GM21360 (cell line): ENCODE measurements at regions not wholly inside any gene's neighbourhood (a gene's known extent, or its start where the extent isn't known, plus 50 kb on each side); places are given as distances from the start of the nearest gene placed in this dataset.
A peak's percentile ranks its signal among the peaks of the same experiment; 100 is the strongest.

ENCODE experiments used
- ATAC-seq: cut with Tn5 transposase; IDR thresholded peaks from one replicate; pipeline ENCODE4 v1.9.1; 2021; ENCODE audit warnings: mild to moderate bottlenecking, moderate library complexity; ENCODE audit not compliant: unreplicated experiment

DNA sequence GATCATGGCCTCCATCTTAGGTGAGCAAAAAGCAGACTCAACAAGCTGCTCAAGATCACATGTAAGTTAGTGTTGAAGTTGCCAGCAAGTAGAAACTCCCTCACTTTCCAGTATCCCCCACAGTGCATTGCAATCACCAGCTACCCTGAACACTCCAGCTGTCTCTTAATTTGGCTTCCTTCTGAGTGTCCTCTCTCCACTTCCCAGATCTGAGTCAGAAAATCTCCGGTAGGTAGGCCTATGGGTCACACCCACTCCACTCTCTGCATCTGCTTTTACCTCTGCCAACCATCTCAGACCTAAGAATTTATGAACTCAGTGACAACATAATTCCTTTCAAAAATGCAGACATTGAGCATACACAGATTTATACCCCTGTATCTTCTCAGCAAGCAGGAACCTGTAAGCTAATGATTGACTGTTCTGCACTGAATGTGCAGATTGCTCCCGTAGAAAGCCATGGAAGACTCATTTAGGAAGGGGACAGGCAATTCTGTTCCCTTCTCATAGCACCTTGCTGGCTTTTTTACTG, 656.9 kb downstream of the EPHA4 start:
- ATAC-seq = no peak

DNA sequence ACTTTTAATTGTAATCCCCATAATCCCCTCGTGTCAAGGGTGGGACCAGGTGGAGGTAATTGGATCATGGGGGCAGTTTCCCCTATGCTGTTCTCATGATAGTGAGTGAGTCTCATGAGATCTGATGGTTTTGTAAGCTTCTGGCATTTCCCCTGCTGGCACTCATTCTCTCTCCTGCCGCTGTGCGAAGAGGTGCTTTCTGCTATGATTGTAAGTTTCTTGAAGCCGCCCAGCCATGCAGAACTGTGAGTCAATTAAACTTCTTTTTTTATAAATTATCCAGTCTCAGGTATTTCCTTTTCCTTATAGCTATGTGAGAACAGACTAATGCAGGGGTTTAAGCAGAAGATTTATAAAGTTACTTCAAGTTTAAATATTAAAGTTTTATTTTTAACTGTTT, 655.2 kb downstream of the EPHA4 start:
- ATAC-seq = no peak

- no peak for ATAC-seq
Observed at GRCh38 chr2:220930271-220931076, 641.6 kb downstream of the EPHA4 start.

DNA sequence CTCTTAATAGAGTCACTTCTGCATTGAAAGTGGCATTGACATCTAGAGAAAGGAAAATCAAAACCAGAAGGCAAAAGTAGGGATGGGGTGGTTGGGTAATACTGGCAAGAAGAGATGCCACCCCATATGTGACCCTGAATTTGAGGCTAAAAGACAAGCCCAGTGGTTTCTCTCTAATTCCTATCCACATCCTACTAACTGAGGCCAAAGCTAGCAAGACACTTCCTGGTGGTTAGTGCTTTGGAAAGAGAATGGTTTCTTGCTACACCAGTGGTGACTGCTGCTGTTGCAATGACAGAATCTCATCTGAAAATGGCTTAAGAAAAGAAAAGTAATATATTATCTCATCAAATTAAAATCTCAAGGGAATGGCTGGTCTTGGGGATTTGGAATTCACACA, 640.6 kb downstream of the EPHA4 start:
- no peak for ATAC-seq

DNA sequence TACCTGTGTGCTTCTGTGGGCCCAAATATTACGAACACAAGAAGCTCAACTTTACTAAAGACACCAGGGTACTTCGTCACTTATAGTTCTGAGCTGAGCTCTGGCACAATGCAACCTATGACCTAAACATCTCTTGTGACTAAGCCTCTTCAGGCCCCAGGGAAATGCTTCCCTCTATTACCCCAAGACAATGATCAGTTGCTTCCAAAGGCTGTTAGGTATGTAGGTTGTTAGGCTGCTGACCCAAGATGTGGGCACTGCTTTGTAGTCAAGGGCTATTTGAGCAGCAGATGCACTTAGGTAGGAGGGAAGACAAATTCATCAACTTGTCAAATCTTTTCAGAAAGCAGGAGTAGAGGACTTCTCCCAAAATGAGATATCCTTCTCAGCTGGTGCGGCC, 640.1 kb downstream of the EPHA4 start:
- no peak for ATAC-seq

DNA sequence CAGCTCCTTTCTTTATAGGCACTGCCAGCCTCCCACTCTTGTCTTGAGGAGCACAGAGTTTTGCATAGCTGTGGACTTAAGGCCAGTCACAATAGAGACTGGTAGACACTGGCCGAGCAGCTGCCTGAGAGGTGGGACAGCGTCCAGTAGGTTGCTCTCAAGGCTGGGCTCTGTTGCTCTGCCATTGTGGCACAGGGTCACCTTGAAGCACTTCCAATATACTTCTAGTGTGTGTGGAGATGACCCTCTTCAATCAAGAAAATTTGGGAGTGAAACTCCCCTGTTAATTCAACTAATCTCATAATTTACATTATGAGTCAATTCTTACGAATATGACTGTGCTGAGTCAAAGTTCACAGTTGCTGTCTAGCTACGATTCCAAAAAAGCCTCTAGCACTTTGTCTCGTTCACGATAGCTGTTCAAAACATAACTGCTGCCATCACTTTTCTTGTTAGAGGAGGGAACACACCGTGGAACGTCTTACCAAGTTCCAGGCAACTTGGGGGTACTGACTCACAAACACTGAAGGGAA, 636.2 kb downstream of the EPHA4 start:
- peak; percentile 53 for ATAC-seq

GRCh38 chr2:220936641-220937197, 635.4 kb downstream of the EPHA4 start:
- ATAC-seq = no peak

DNA sequence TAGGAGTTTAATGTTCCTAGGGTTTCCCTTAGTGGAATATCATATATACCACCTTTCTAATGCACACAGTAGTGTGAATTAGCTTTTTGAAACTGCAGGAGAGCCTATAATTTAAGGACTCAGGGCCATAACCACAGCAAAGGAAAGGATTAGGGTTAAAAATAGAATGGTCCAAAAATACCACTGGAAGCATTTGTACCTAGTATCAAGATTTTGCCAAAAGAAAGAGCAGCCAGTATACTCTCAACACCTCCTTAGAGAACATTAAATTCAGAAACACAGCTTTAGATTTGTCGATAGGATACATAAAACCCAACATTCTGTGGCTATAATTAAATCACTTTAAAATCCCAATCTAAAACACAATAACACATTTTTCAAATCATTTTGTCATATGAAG, 634.9 kb downstream of the EPHA4 start:
- no peak for ATAC-seq

GRCh38 chr2:220940646-220941045, 631.5 kb downstream of the EPHA4 start:
- no peak for ATAC-seq

GRCh38 chr2:220941683-220942082, 630.4 kb downstream of the EPHA4 start:
- ATAC-seq = no peak

- no peak for ATAC-seq
Observed at GRCh38 chr2:220946552-220946951, 625.6 kb downstream of the EPHA4 start.

DNA sequence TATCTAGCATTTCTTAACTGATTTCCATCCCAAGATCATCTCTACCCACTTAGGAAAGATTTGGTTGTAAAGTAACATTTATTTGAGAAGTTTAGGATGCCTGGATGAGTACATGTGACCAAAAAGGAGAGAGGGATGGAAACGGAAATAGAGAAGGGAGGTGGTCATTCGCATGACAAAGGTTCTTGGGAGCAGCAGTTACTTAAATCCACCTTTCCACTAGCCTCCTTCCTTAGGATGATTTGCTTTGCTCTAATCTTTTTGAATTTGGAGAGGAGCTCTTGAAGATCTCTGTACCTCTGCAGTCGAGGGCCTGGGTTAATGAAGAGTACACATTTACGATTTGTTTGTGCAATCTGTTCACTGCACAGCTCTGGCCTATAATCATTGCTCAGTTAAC, 623.5 kb downstream of the EPHA4 start:
- no peak for ATAC-seq

DNA sequence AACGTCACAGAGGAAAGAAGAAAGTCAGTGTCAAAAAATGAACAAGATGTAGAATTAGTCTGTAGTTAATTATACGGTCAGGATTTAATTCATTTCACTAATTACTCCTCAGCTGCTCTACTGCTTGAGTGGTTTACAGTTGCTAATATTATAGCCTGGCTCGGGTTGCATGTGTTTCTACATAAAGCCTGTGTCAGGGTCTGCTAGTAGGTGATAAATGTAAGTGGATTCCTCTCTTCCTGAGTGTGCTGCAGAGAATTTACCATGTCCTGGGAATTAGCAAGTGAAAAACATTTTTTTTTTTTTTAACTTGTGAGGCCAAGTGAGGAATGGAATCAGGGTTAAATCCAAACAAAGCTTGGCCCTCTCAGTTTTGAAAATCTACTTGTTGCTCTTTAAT, 622.6 kb downstream of the EPHA4 start:
- no peak for ATAC-seq

DNA sequence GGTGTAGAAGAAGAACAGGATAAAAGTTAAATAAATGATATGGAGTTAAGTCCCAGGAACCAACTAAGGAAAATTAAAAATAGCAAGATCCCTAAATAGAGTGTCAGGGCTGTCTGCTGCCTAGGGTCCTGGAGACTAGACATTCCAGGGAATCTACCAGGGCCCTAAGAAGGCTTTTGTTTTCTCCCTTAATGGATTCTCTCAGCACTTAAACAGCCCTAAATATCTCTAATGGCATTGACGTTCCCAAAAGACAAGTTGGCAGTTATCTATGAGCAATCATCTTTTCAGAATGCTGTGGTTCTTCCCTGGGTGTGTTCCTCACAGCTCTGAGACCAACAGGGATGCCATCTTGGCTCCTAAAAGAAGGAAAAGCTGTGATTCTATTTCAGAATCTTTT, 616.3 kb downstream of the EPHA4 start:
- no peak for ATAC-seq

DNA sequence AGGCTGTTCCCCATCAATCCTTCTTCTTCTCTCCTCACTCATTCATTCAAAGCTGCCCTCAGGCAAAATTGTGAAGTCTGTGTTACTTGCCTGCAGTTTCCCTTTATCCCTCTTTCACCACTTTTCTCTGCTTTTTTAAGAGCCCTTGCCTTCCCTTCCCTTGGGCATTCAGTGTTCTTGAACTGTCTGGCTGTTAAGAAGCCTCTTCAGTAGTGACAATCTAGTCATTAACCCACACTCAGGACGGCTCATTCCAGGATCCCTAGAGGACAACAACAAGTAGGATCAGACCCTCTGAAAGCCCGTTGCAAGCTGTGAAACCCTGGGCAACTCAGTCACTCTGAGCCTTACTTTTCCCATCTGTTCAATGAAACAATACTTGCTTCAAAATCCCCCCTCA, 615.7 kb downstream of the EPHA4 start:
- no peak for ATAC-seq

DNA sequence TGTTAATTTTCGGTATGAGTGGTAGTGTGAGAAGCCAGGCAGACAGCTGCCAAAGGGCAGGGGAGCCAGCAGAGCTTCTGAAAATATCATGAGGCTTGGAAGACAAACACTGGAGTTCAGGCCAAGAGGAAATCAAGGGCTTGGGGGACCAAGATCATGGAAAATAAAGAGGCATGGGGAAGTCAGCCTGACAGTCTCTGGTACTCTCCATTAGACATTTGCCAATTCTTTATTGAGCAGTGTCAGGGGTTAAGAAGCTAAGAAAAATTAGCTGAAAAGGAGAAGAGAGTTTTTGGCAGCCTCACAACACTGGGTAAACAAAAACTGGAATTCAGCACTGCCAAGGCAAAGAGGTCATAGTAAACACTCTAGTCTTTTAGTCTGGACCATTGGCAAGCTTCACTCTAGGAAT, 612.7 kb downstream of the EPHA4 start:
- no peak for ATAC-seq

GRCh38 chr2:220961143-220961860, 610.8 kb downstream of the EPHA4 start:
- ATAC-seq = no peak

DNA sequence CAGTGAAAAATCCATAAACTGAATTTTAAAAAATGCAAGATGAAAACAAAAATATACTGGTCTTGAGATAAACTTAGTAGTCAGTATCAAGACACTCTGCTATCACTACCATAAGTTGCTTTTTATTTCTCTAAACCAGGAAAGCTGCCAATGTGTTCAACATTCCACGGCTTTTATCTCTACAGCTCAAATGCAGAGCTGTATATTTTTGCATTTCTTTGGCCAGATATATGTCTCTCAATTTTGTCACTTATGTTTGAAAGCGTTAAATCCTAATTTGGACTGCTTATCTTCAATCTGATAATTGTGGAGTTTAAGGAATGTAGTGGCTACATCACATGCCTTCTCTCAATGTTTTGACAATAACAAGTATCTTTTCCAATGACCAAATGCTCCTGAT, 609.5 kb downstream of the EPHA4 start:
- ATAC-seq = no peak

GRCh38 chr2:220963076-220963475, 609.0 kb downstream of the EPHA4 start:
- no peak for ATAC-seq

DNA sequence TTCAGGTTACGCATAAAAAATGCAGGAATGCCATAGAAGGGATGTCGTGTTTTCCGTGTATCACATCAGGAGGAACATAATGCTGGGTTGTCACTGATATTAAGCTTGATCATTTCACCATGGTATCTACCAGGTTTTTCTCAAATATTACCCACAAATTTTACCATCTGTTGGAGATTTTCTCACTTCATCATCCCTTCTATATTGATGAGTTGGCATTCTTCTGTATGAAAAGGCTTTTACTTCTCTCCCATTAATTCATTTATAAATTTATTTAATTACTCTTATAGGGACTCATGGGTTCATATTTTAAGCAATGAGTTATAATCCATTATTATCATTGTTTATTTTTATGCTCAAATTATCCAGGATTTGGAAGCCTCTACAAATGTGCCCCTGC, 608.2 kb downstream of the EPHA4 start:
- ATAC-seq = no peak

GRCh38 chr2:220966636-220967035, 605.5 kb downstream of the EPHA4 start:
- no peak for ATAC-seq

DNA sequence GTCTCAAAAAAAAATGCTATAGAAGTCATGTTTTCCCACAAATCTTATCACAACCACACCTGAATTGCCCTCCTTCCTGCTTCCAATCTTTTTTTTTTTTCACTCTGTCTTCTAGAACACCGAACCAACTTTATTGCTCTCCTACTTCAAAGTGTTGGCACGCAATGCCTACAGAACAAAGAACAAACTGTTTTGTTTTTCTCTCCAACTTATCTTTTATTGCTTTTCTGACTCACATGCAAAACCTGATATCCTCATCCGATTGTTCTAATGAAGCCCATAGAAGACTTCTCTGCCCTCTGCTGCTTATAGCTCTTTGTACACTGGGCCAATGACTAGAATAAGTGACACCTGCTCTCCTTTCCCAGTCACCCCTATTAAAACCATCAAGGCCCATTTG, 602.8 kb downstream of the EPHA4 start:
- no peak for ATAC-seq
